DOHH2 (cell line): ENCODE measurements at regions not wholly inside any gene's neighbourhood (a gene's known extent, or its start where the extent isn't known, plus 50 kb on each side); places are given as distances from the start of the nearest gene placed in this dataset.

Experiments used
- H3F3A ChIP-seq: fragments of 200-600 bp; sonication (generic), shearing (Covaris generic); 2 replicates; pipeline ENCODE4 v1.6.0; 2016; ENCODE audit warnings: antibody characterized with exemption, mild to moderate bottlenecking; ENCODE audit not compliant: control insufficient read depth, insufficient read depth
- H3K27ac ChIP-seq: fragments of 200-600 bp; sonication (generic); 2 replicates; pipeline ENCODE4 v1.5.1; 2014; ENCODE audit warnings: low read depth, mild to moderate bottlenecking, low read length, moderate library complexity
- H3K27me3 ChIP-seq: fragments of 200-600 bp; sonication (generic); 2 replicates; pipeline ENCODE4 v1.6.1; 2014; ENCODE audit warnings: mild to moderate bottlenecking, low read length, mixed read lengths; ENCODE audit not compliant: control insufficient read depth
- H3K36me3 ChIP-seq: fragments of 200-600 bp; sonication (generic); 2 replicates; pipeline ENCODE4 v1.6.1; 2014; ENCODE audit warnings: mild to moderate bottlenecking, low read length, moderate library complexity, mixed read lengths; ENCODE audit not compliant: control insufficient read depth
- H3K4me1 ChIP-seq: fragments of 200-600 bp; sonication (generic); 2 replicates; pipeline ENCODE4 v1.6.1; 2014; ENCODE audit warnings: mild to moderate bottlenecking, low read length, mixed read lengths; ENCODE audit not compliant: control insufficient read depth
- H3K4me2 ChIP-seq: fragments of 200-600 bp; sonication (generic); 2 replicates; pipeline ENCODE4 v1.6.0; 2014; ENCODE audit warnings: mild to moderate bottlenecking, low read length, moderate library complexity
- H3K4me3 ChIP-seq: fragments of 200-600 bp; sonication (generic); 2 replicates; pipeline ENCODE4 v1.5.1; 2014; ENCODE audit warnings: mild to moderate bottlenecking, low read length, mixed read lengths
- H3K79me2 ChIP-seq: fragments of 200-600 bp; sonication (generic); 2 replicates; pipeline ENCODE4 v1.6.1; 2014; ENCODE audit warnings: mild to moderate bottlenecking, low read length, mixed read lengths; ENCODE audit not compliant: control insufficient read depth
- H3K9me2 ChIP-seq: fragments of 200-600 bp; sonication (generic); replicated peaks from 2 replicates; pipeline ENCODE4 v1.6.1; 2014; ENCODE audit warnings: mild to moderate bottlenecking, low read length, mixed read lengths; ENCODE audit not compliant: control insufficient read depth
- H3K9me3 ChIP-seq: fragments of 200-600 bp; sonication (generic); 2 replicates; pipeline ENCODE4 v1.6.1; 2014; ENCODE audit warnings: antibody characterized with exemption, low read length, mixed read lengths; ENCODE audit not compliant: control insufficient read depth, insufficient read depth
- H4K20me1 ChIP-seq: fragments of 200-600 bp; sonication (generic); 2 replicates; pipeline ENCODE4 v1.6.0; 2014; ENCODE audit warnings: low read depth, mild to moderate bottlenecking, antibody characterized with exemption, low read length, moderate library complexity; ENCODE audit not compliant: control insufficient read depth, insufficient read depth
- EZH2phosphoT487 ChIP-seq: fragments of 200-600 bp; sonication (generic); IDR thresholded peaks from 2 replicates; pipeline ENCODE4 v1.6.1; 2017; ENCODE audit warnings: borderline replicate concordance, mild to moderate bottlenecking, antibody characterized with exemption, low read length, moderate library complexity, mixed read lengths
- TF ChIP-seq, protein P1 (sequence below): fragments of 200-600 bp; sonication (generic); IDR thresholded peaks from one replicate; pipeline ENCODE4 v1.5.1; 2014; ENCODE audit warnings: antibody characterized with exemption, mild to moderate bottlenecking, low read depth, low read length; ENCODE audit not compliant: poor library complexity, severe bottlenecking

DNA sequence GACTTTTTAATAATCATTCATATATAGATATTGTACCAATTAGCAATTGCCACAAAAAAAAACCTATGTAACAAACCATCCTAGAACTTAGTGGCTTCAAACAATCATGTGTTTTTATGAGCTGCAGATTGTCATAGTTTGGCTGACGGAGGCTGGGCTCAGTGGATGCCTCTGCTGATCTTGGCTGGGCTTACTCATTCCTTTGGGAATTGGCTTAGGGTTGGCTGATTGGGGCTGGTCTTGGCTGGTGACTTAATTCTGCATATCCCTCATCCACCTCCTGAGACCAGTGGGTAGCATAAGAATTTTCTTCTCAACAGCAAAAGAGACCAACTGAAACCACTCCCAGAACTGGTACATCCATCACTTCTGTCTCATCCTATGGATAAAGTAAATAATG lies 57.9 kb upstream of the PHF21B start:
- no peaks in the 10 kb centered on the region for H3K9me3 ChIP-seq
- H3F3A ChIP-seq, result no peaks in the 10 kb centered on the region
- H4K20me1 ChIP-seq, result no peaks in the 10 kb centered on the region
- peaks cover 18% of the 10 kb centered on the region for H3K27me3 ChIP-seq
- no peaks in the 10 kb centered on the region for H3K79me2 ChIP-seq
- no peaks in the 10 kb centered on the region; the same call in 1 of the 2 replicates for H3K4me1 ChIP-seq
- no peaks in the 10 kb centered on the region for H3K36me3 ChIP-seq
- H3K4me2 ChIP-seq, result no peak overlapping the region
- H3K9me2 ChIP-seq, result no peaks in the 10 kb centered on the region
- no peak overlapping the region for H3K27ac ChIP-seq
- no peak overlapping the region for H3K4me3 ChIP-seq
- TF ChIP-seq, protein P1, sequence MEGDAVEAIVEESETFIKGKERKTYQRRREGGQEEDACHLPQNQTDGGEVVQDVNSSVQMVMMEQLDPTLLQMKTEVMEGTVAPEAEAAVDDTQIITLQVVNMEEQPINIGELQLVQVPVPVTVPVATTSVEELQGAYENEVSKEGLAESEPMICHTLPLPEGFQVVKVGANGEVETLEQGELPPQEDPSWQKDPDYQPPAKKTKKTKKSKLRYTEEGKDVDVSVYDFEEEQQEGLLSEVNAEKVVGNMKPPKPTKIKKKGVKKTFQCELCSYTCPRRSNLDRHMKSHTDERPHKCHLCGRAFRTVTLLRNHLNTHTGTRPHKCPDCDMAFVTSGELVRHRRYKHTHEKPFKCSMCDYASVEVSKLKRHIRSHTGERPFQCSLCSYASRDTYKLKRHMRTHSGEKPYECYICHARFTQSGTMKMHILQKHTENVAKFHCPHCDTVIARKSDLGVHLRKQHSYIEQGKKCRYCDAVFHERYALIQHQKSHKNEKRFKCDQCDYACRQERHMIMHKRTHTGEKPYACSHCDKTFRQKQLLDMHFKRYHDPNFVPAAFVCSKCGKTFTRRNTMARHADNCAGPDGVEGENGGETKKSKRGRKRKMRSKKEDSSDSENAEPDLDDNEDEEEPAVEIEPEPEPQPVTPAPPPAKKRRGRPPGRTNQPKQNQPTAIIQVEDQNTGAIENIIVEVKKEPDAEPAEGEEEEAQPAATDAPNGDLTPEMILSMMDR, result no peak

DNA sequence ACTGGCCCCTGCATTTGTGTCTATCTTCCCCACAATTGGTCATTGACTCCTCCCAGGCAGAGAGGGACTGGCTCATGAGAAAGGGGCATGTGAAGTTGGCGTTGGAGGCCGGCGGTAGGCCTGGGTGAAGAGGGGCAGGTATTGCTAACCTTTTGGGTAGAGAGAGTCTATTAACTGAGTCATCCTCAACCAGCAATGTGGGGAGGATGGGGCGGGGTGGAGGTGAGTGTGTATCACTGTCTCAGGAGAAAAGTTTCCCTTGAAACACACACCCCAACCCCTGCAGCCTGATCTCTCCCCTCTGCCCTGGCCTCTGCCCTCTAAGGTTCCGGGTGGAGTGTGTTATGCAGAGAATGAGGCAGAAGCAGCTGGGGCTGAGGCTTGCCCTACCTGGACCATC lies 60.1 kb upstream of the PHF21B start:
- Histone ChIP-seq H3K27ac (no peak overlapping the region), H3K4me3 (no peak overlapping the region), H3K79me2 (no peaks in the 10 kb centered on the region), H3K9me2 (no peaks in the 10 kb centered on the region), H3K36me3 (no peaks in the 10 kb centered on the region), H3K4me2 (no peak overlapping the region), H4K20me1 (no peaks in the 10 kb centered on the region), H3F3A (no peaks in the 10 kb centered on the region), H3K4me1 (peaks cover 4% of the 10 kb centered on the region), H3K27me3 (peaks cover 24% of the 10 kb centered on the region), H3K9me3 (no peaks in the 10 kb centered on the region)
- TF ChIP-seq, protein P1, result no peak
- TF ChIP-seq EZH2phosphoT487, result no peak

DNA sequence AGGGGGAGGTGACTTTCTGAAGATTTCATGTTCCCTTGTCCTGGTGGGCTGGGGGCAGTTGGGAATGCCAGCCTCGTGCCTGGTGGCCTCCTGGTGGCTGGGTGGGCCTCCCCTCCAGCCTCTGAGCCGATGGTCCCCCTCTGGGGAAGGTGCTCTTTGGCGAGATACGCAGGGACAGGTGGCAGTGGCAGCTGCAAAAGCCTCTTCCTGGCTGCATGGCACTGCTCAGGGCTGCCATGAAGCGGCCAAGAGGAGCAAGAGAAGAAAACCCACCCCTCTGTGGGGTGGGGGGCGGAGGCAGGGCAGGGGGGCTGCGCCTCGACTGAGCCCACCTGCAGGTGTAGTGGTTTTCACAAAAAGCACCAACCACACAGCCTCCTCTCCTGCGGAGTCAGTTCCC lies 61.8 kb upstream of the PHF21B start:
- H3K27me3 ChIP-seq, result peaks cover 22% of the 10 kb centered on the region
- H3K79me2 ChIP-seq, result no peaks in the 10 kb centered on the region
- peaks cover 4% of the 10 kb centered on the region for H3K4me1 ChIP-seq
- no peaks in the 10 kb centered on the region for H3K9me2 ChIP-seq
- H3F3A ChIP-seq, result no peaks in the 10 kb centered on the region
- H3K9me3 ChIP-seq, result no peaks in the 10 kb centered on the region
- TF ChIP-seq, protein P1, result no peak
- TF ChIP-seq EZH2phosphoT487, result no peak
- H3K4me2 ChIP-seq, result no peak overlapping the region
- H3K27ac ChIP-seq, result no peak overlapping the region
- H3K4me3 ChIP-seq, result no peak overlapping the region
- H3K36me3 ChIP-seq, result no peaks in the 10 kb centered on the region
- no peaks in the 10 kb centered on the region for H4K20me1 ChIP-seq
